Activated T-cell treated with anti-CD3 and anti-CD28 coated beads for 4 hours (primary cell): ENCODE measurements at regions not wholly inside any gene's neighbourhood (a gene's known extent, or its start where the extent isn't known, plus 50 kb on each side); places are given as distances from the start of the nearest gene placed in this dataset.

Experiments used
- DNase-seq: peaks from one replicate; pipeline ENCODE4 v3.0.0-alpha.2; 2020

GRCh38 chr10:3537518-3537917, 247.5 kb downstream of the KLF6 start:
- no peak for DNase-seq

- no peak for DNase-seq
Measured at GRCh38 chr10:3535001-3535400, 250.0 kb downstream of the KLF6 start.

GRCh38 chr10:3534433-3534832, 250.6 kb downstream of the KLF6 start:
- no peak for DNase-seq

- no peak for DNase-seq
Measured at GRCh38 chr10:3533296-3533695, 251.7 kb downstream of the KLF6 start.

GRCh38 chr10:3532644-3533043, 252.4 kb downstream of the KLF6 start:
- no peak for DNase-seq

GRCh38 chr10:3531670-3532069, 253.3 kb downstream of the KLF6 start:
- DNase-seq, result no peak

GRCh38 chr10:3530783-3531645, 254.0 kb downstream of the KLF6 start:
- no peak for DNase-seq

GRCh38 chr10:3530346-3530745, 254.7 kb downstream of the KLF6 start:
- DNase-seq, result no peak

GRCh38 chr10:3529691-3530090, 255.3 kb downstream of the KLF6 start:
- no peak for DNase-seq

- DNase-seq, result no peak
Measured at GRCh38 chr10:3528823-3529403, 256.1 kb downstream of the KLF6 start.

GRCh38 chr10:3528271-3528670, 256.7 kb downstream of the KLF6 start:
- no peak for DNase-seq

- DNase-seq, result no peak
Measured at GRCh38 chr10:3527869-3528268, 257.1 kb downstream of the KLF6 start.

GRCh38 chr10:3526727-3527501, 258.1 kb downstream of the KLF6 start:
- no peak for DNase-seq

- no peak for DNase-seq
Measured at GRCh38 chr10:3525832-3526449, 259.1 kb downstream of the KLF6 start.

- no peak for DNase-seq
Measured at GRCh38 chr10:3524086-3524960, 260.7 kb downstream of the KLF6 start.

- no peak for DNase-seq
Measured at GRCh38 chr10:3523309-3524050, 261.5 kb downstream of the KLF6 start.

- DNase-seq, result no peak
Measured at GRCh38 chr10:3516923-3517255, 268.1 kb downstream of the KLF6 start.

GRCh38 chr10:3516234-3516922, 268.6 kb downstream of the KLF6 start:
- DNase-seq, result no peak

GRCh38 chr10:3514691-3515090, 270.3 kb downstream of the KLF6 start:
- DNase-seq, result no peak

GRCh38 chr10:3512263-3512662, 272.7 kb downstream of the KLF6 start:
- no peak for DNase-seq

- DNase-seq, result no peak
Measured at GRCh38 chr10:3511483-3511882, 273.5 kb downstream of the KLF6 start.
